Adrenal gland (tissue), 5 donors: ENCODE measurements at regions not wholly inside any gene's neighbourhood (a gene's known extent, or its start where the extent isn't known, plus 50 kb on each side); places are given as distances from the start of the nearest gene placed in this dataset.

Experiments used
- POLR2A ChIP-seq, 2 donors: fragments of 450-650 bp; IDR thresholded peaks; one replicate each; pipeline ENCODE4 v1.6.1; 2017; ENCODE audit warnings: antibody characterized with exemption in 2 of 2, mild to moderate bottlenecking in 2 of 2, moderate library complexity in 1 of 2
- TF ChIP-seq, protein P1 (sequence below), 6 experiments: fragments of 450-650 bp in 4 of 6; fragments of 200-600 bp in 2 of 6; sonication (generic) in 1 of 6; IDR thresholded peaks; 1 replicate in 5 of 6; 2 replicates in 1 of 6; pipeline versions ENCODE4 v1.5.1 to v1.8.0; 2016 to 2021; ENCODE audit warnings: antibody characterized with exemption in 6 of 6, mild to moderate bottlenecking in 2 of 6, moderate library complexity in 1 of 6
- donor health status: DM: no; HTN: no; CAD: no.

DNA sequence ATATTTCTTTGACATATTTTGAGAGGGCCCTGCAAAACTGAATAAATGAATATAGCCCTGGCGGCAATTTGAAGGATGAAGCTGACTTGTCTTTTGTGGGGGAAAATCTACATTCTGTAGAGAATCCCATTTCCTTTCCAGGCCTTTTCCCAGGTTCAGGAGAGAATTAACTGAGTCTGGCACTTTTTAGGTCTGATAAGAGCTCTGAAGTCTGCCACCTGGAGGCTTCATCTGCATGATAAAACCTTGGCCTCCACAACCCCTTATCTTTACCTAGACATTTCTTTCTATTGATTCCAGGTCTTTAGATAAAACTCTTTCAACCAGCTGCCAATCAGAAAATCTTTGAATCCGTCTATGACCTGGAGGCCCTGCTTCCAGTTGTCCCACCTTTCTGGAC lies 299.4 kb downstream of the ETNK1 start:
- TF ChIP-seq, protein P1, sequence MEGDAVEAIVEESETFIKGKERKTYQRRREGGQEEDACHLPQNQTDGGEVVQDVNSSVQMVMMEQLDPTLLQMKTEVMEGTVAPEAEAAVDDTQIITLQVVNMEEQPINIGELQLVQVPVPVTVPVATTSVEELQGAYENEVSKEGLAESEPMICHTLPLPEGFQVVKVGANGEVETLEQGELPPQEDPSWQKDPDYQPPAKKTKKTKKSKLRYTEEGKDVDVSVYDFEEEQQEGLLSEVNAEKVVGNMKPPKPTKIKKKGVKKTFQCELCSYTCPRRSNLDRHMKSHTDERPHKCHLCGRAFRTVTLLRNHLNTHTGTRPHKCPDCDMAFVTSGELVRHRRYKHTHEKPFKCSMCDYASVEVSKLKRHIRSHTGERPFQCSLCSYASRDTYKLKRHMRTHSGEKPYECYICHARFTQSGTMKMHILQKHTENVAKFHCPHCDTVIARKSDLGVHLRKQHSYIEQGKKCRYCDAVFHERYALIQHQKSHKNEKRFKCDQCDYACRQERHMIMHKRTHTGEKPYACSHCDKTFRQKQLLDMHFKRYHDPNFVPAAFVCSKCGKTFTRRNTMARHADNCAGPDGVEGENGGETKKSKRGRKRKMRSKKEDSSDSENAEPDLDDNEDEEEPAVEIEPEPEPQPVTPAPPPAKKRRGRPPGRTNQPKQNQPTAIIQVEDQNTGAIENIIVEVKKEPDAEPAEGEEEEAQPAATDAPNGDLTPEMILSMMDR (IDR thresholded peaks at IDR 0.05) = no peak
- TF ChIP-seq POLR2A (IDR thresholded peaks at IDR 0.05) = no peak
